K562 (cell line): ENCODE measurements at regions not wholly inside any gene's neighbourhood (a gene's known extent, or its start where the extent isn't known, plus 50 kb on each side); places are given as distances from the start of the nearest gene placed in this dataset.

Source experiments
- YY1 ChIP-seq, 3 experiments: IDR thresholded peaks; 2 replicates each; pipeline ENCODE4 v1.6.1; 2011; ENCODE audit warnings: low read length in 2 of 3, mild to moderate bottlenecking in 2 of 3, moderate library complexity in 2 of 3, borderline replicate concordance in 1 of 3, control low read depth in 1 of 3, low read depth in 1 of 3; ENCODE audit not compliant: insufficient read depth in 3 of 3, insufficient replicate concordance in 2 of 3, control insufficient read depth in 1 of 3, insufficient read length in 1 of 3; ENCODE audit errors: extremely low read depth in 1 of 3
- ZMIZ1 ChIP-seq, 2 experiments: fragments of 150-350 bp in 1 of 2; IDR thresholded peaks; 2 replicates each; pipeline ENCODE4 v1.6.1; 2012 to 2016; ENCODE audit warnings: low read depth in 2 of 2, low read length in 2 of 2, mild to moderate bottlenecking in 1 of 2, moderate library complexity in 1 of 2
- TF ChIP-seq, protein P1 (sequence below): fragments of 250-450 bp; sonication (Bioruptor Pico); IDR thresholded peaks from 2 replicates; pipeline ENCODE4 v1.6.1; 2021; ENCODE audit warnings: mild to moderate bottlenecking
- TF ChIP-seq, protein P2 (sequence below): fragments of 450-650 bp; IDR thresholded peaks from one replicate; pipeline ENCODE4 v1.6.1; 2018; ENCODE audit warnings: mild to moderate bottlenecking, moderate library complexity; ENCODE audit not compliant: partially characterized antibody
- TF ChIP-seq, protein P3 (sequence below), 3 experiments: fragments of 200-800 bp in 1 of 3; sonication (Bioruptor generic) in 1 of 3; sonication (generic) in 1 of 3; formaldehyde crosslinking in 1 of 3; IDR thresholded peaks; 2 replicates each; pipeline versions ENCODE4 v1.6.1 to v1.8.0; 2016 to 2022; ENCODE audit warnings: mild to moderate bottlenecking in 2 of 3, missing compliant biosample characterization in 2 of 3, missing genetic modification characterization in 2 of 3, missing genetic modification reagents in 1 of 3

GRCh38 chr6:21383450-21384085 is 210.0 kb upstream of the SOX4 start (continued):
- TF ChIP-seq ZMIZ1 (IDR thresholded peaks at IDR 0.05; ENCODE audit: low read depth in 2 of 2, low read length in 2 of 2), result no peak
- TF ChIP-seq, protein P1, sequence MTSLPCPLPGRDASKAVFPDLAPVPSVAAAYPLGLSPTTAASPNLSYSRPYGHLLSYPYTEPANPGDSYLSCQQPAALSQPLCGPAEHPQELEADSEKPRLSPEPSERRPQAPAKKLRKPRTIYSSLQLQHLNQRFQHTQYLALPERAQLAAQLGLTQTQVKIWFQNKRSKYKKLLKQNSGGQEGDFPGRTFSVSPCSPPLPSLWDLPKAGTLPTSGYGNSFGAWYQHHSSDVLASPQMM (CRISPR knock-in tag), result no peak
- TF ChIP-seq YY1 (IDR thresholded peaks at IDR 0.05; ENCODE audit: borderline replicate concordance in 1 of 3, control insufficient read depth in 1 of 3, extremely low read depth in 1 of 3, insufficient read depth in 3 of 3, insufficient read length in 1 of 3, insufficient replicate concordance in 2 of 3, low read depth in 1 of 3, low read length in 2 of 3), result no peak
- TF ChIP-seq, protein P2, sequence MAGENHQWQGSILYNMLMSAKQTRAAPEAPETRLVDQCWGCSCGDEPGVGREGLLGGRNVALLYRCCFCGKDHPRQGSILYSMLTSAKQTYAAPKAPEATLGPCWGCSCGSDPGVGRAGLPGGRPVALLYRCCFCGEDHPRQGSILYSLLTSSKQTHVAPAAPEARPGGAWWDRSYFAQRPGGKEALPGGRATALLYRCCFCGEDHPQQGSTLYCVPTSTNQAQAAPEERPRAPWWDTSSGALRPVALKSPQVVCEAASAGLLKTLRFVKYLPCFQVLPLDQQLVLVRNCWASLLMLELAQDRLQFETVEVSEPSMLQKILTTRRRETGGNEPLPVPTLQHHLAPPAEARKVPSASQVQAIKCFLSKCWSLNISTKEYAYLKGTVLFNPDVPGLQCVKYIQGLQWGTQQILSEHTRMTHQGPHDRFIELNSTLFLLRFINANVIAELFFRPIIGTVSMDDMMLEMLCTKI, result no peak
- TF ChIP-seq, protein P3, sequence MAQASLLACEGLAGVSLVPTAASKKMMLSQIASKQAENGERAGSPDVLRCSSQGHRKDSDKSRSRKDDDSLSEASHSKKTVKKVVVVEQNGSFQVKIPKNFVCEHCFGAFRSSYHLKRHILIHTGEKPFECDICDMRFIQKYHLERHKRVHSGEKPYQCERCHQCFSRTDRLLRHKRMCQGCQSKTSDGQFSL (CRISPR knock-in tag; IDR thresholded peaks at IDR 0.05), result no peak
- TF ChIP-seq, protein P3 (tag; IDR thresholded peaks at IDR 0.05), result no peak
